Keratinocyte (primary cell): ENCODE measurements at regions not wholly inside any gene's neighbourhood (a gene's known extent, or its start where the extent isn't known, plus 50 kb on each side); places are given as distances from the start of the nearest gene placed in this dataset.

Source experiments
- DNase-seq: peaks from one replicate; pipeline ENCODE4 v3.0.0-alpha.2; 2011; ENCODE audit warnings: low read depth, missing footprints, low spot score
- FAIRE-seq: peaks from 2 replicates; lab custom pipeline; 2011; peaks lifted over from hg19 to GRCh38; lab: Jason Lieb, UNC
- H2AFZ ChIP-seq: 2 replicates; pipeline ENCODE4 v1.6.0; 2012; ENCODE audit warnings: low read length, control low read depth, inconsistent platforms; ENCODE audit not compliant: control insufficient read depth
- H3K27ac ChIP-seq: 2 replicates; pipeline ENCODE4 v1.5.1; 2011; ENCODE audit warnings: low read length; ENCODE audit not compliant: control insufficient read depth, insufficient read depth
- H3K27me3 ChIP-seq: 3 replicates; pipeline ENCODE4 v1.6.0; 2011; ENCODE audit warnings: low read length; ENCODE audit not compliant: control insufficient read depth, insufficient read depth; ENCODE audit errors: extremely low read depth
- H3K36me3 ChIP-seq, 2 experiments: 2 replicates in 1 of 2; 3 replicates in 1 of 2; pipeline ENCODE4 v1.5.1; 2011; ENCODE audit warnings: low read length in 2 of 2, mild to moderate bottlenecking in 1 of 2; ENCODE audit not compliant: control insufficient read depth in 2 of 2, insufficient read depth in 2 of 2; ENCODE audit errors: extremely low read depth in 1 of 2
- H3K4me1 ChIP-seq: 3 replicates; pipeline ENCODE4 v1.5.1; 2011; ENCODE audit warnings: low read length; ENCODE audit not compliant: control insufficient read depth, insufficient read depth; ENCODE audit errors: extremely low read depth
- H3K4me2 ChIP-seq: 3 replicates; pipeline ENCODE4 v1.6.0; 2011; ENCODE audit warnings: low read depth, low read length; ENCODE audit not compliant: control insufficient read depth, insufficient read depth; ENCODE audit errors: extremely low read depth
- H3K4me3 ChIP-seq, 3 experiments: fragments of 200-600 bp in 1 of 3; sonication (generic) in 1 of 3; 2 replicates in 2 of 3; 3 replicates in 1 of 3; pipeline ENCODE4 v1.5.1; 2011 to 2016; ENCODE audit warnings: low read length in 3 of 3, mild to moderate bottlenecking in 3 of 3, control low read depth in 2 of 3, inconsistent platforms in 1 of 3, low read depth in 1 of 3, mixed read lengths in 1 of 3, mixed run types in 1 of 3, moderate library complexity in 1 of 3; ENCODE audit not compliant: control insufficient read depth in 2 of 3, insufficient read depth in 2 of 3; ENCODE audit errors: extremely low read depth in 1 of 3
- H3K79me2 ChIP-seq: 2 replicates; pipeline ENCODE4 v1.6.0; 2012; ENCODE audit warnings: low read length; ENCODE audit not compliant: control insufficient read depth, insufficient read depth
- H3K9ac ChIP-seq: 3 replicates; pipeline ENCODE4 v1.6.0; 2011; ENCODE audit warnings: low read length; ENCODE audit not compliant: control insufficient read depth, insufficient read depth; ENCODE audit errors: extremely low read depth
- H3K9me1 ChIP-seq: 3 replicates; pipeline ENCODE4 v1.6.0; 2011; ENCODE audit warnings: low read length; ENCODE audit not compliant: control insufficient read depth, insufficient read depth; ENCODE audit errors: extremely low read depth
- H3K9me3 ChIP-seq: 2 replicates; pipeline ENCODE4 v1.5.1; 2012; ENCODE audit warnings: low read depth, low read length; ENCODE audit not compliant: control insufficient read depth
- H4K20me1 ChIP-seq: 3 replicates; pipeline ENCODE4 v1.6.0; 2011; ENCODE audit warnings: low read length; ENCODE audit not compliant: control insufficient read depth, insufficient read depth; ENCODE audit errors: extremely low read depth
- CTCF ChIP-seq, 3 experiments: IDR thresholded peaks in 1 of 3; conservative IDR thresholded peaks in 1 of 3; optimal IDR thresholded peaks in 1 of 3; 2 replicates in 2 of 3; 3 replicates in 1 of 3; pipeline versions ENCODE3 to v1.5.1; 2011; ENCODE audit warnings: low read length in 3 of 3, mild to moderate bottlenecking in 3 of 3, moderate library complexity in 2 of 3, control low read depth in 1 of 3, inconsistent platforms in 1 of 3; ENCODE audit not compliant: insufficient read depth in 2 of 3; ENCODE audit errors: extremely low read depth in 1 of 3
- EZH2 ChIP-seq: IDR thresholded peaks from one replicate; pipeline ENCODE4 v1.6.1; 2012; ENCODE audit warnings: inconsistent platforms, mild to moderate bottlenecking, low read length, moderate library complexity
- dilution Hi-C: fragments of 300-500 bp; cut with MboI; formaldehyde crosslinking; loops from one replicate; pipeline ENCODE4 v1.7.0; 2020; ENCODE audit warnings: low sequenced_read_pairs; ENCODE audit not compliant: extremely low pct_ligation_motif_present

GRCh38 chr12:94849411-94849976, 154.0 kb downstream of the NDUFA12 start:
- no peak overlapping the region for H3K4me3 ChIP-seq
- no peak overlapping the region for H3K9ac ChIP-seq
- dilution Hi-C loops = no loop called here
- H3K27me3 ChIP-seq = peaks cover 6% of the 10 kb centered on the region
- no peak for DNase-seq
- TF ChIP-seq EZH2 = no peak
- TF ChIP-seq CTCF (optimal IDR thresholded peaks at IDR 0.05 in 1 of 3, IDR thresholded peaks at IDR 0.05 in 1 of 3, conservative IDR thresholded peaks at IDR 0.05 in 1 of 3; ENCODE audit: extremely low read depth in 1 of 3, insufficient read depth in 2 of 3, low read length in 3 of 3) = no peak
- no peaks in the 10 kb centered on the region for H3K4me1 ChIP-seq
- H3K4me2 ChIP-seq = no peak overlapping the region
- H3K9me3 ChIP-seq = no peaks in the 10 kb centered on the region
- H4K20me1 ChIP-seq = no peaks in the 10 kb centered on the region
- H3K79me2 ChIP-seq = no peaks in the 10 kb centered on the region
- H3K9me1 ChIP-seq = no peaks in the 10 kb centered on the region
- H2AFZ ChIP-seq = no peak overlapping the region
- no peaks in the 10 kb centered on the region for H3K36me3 ChIP-seq
- no peak overlapping the region for H3K27ac ChIP-seq
- FAIRE-seq = no peak

GRCh38 chr12:94848966-94849365, 154.5 kb downstream of the NDUFA12 start:
- Histone ChIP-seq H3K36me3 (no peaks in the 10 kb centered on the region), H3K9me3 (no peaks in the 10 kb centered on the region), H3K9me1 (no peaks in the 10 kb centered on the region), H3K27me3 (peaks cover 5% of the 10 kb centered on the region), H3K4me2 (no peak overlapping the region), H2AFZ (no peak overlapping the region), H3K4me3 (no peak overlapping the region), H3K79me2 (no peaks in the 10 kb centered on the region), H4K20me1 (no peaks in the 10 kb centered on the region), H3K27ac (no peak overlapping the region), H3K4me1 (no peaks in the 10 kb centered on the region), H3K9ac (no peak overlapping the region)
- no peak for FAIRE-seq
- dilution Hi-C loops = no loop called here
- TF ChIP-seq CTCF (optimal IDR thresholded peaks at IDR 0.05 in 1 of 3, IDR thresholded peaks at IDR 0.05 in 1 of 3, conservative IDR thresholded peaks at IDR 0.05 in 1 of 3; ENCODE audit: extremely low read depth in 1 of 3, insufficient read depth in 2 of 3, low read length in 3 of 3) (no peak), EZH2 (no peak)
- no peak for DNase-seq
